UCSD-AML1 (cell line): ENCODE measurements at regions not wholly inside any gene's neighbourhood (a gene's known extent, or its start where the extent isn't known, plus 50 kb on each side); places are given as distances from the start of the nearest gene placed in this dataset.

Source experiments
- DNase-seq: peaks from one replicate; lab custom pipeline; 2025; ENCODE audit not compliant: unreplicated experiment; lab: John Stamatoyannopoulos, UW

GRCh38 chr16:64138621-64139020, 983.2 kb downstream of the CDH11 start:
- DNase-seq: no peak

GRCh38 chr16:64138006-64138405, 983.9 kb downstream of the CDH11 start:
- DNase-seq: no peak

GRCh38 chr16:64136743-64137142, 985.1 kb downstream of the CDH11 start:
- DNase-seq: no peak

- DNase-seq: no peak
These were observed 985.5 kb downstream of the CDH11 start for GRCh38 chr16:64136314-64136713.

- no peak for DNase-seq
These were observed 988.5 kb downstream of the CDH11 start for GRCh38 chr16:64133366-64133765.

GRCh38 chr16:64132759-64133361, 989.0 kb downstream of the CDH11 start:
- DNase-seq: no peak

- no peak for DNase-seq
These were observed 989.7 kb downstream of the CDH11 start for GRCh38 chr16:64132190-64132589.

GRCh38 chr16:64131423-64131822, 990.4 kb downstream of the CDH11 start:
- no peak for DNase-seq

GRCh38 chr16:64130140-64130539, 991.7 kb downstream of the CDH11 start:
- DNase-seq: no peak

- DNase-seq: no peak
These were observed 999.7 kb downstream of the CDH11 start for GRCh38 chr16:64122177-64122576.

- no peak for DNase-seq
These were observed 1000.4 kb downstream of the CDH11 start for GRCh38 chr16:64121473-64121872.

- DNase-seq: no peak
These were observed 1005.7 kb downstream of the CDH11 start for GRCh38 chr16:64116151-64116550.

- no peak for DNase-seq
These were observed 1012.6 kb downstream of the CDH11 start for GRCh38 chr16:64109241-64109640.

- no peak for DNase-seq
These were observed 1019.2 kb downstream of the CDH11 start for GRCh38 chr16:64102654-64103053.

- no peak for DNase-seq
These were observed 1023.4 kb downstream of the CDH11 start for GRCh38 chr16:64098451-64098850.

GRCh38 chr16:64096689-64097088, 1025.2 kb downstream of the CDH11 start:
- no peak for DNase-seq

GRCh38 chr16:64094992-64095634, 1026.8 kb downstream of the CDH11 start:
- no peak for DNase-seq

- DNase-seq: no peak
These were observed 1027.5 kb downstream of the CDH11 start for GRCh38 chr16:64094181-64094965.

GRCh38 chr16:64092271-64092670, 1029.6 kb downstream of the CDH11 start:
- DNase-seq: no peak

- no peak for DNase-seq
These were observed 1031.5 kb downstream of the CDH11 start for GRCh38 chr16:64090327-64090726.

- no peak for DNase-seq
These were observed 1032.2 kb downstream of the CDH11 start for GRCh38 chr16:64089697-64090096.

GRCh38 chr16:64088838-64089237, 1033.0 kb downstream of the CDH11 start:
- DNase-seq: no peak
